Hindlimb muscle (tissue), 1 donor: ENCODE measurements at regions not wholly inside any gene's neighbourhood (a gene's known extent, or its start where the extent isn't known, plus 50 kb on each side); places are given as distances from the start of the nearest gene placed in this dataset.

ENCODE experiments used
- DNase-seq: peaks from one replicate; pipeline ENCODE4 v3.0.0-alpha.2; 2013

GRCh38 chr17:71881041-71881440, 239.8 kb upstream of the SOX9 start:
- no peak for DNase-seq

- no peak for DNase-seq
Observed at GRCh38 chr17:71881581-71881980, 239.2 kb upstream of the SOX9 start.

GRCh38 chr17:71883258-71883657, 237.6 kb upstream of the SOX9 start:
- no peak for DNase-seq

GRCh38 chr17:71883845-71884244, 237.0 kb upstream of the SOX9 start:
- no peak for DNase-seq

GRCh38 chr17:71885662-71886061, 235.2 kb upstream of the SOX9 start:
- DNase-seq: no peak

- no peak for DNase-seq
Observed at GRCh38 chr17:71899317-71899716, 221.5 kb upstream of the SOX9 start.

GRCh38 chr17:71900621-71901229, 220.1 kb upstream of the SOX9 start:
- no peak for DNase-seq

GRCh38 chr17:71902894-71903506, 217.8 kb upstream of the SOX9 start:
- no peak for DNase-seq

GRCh38 chr17:71905376-71906031, 215.3 kb upstream of the SOX9 start:
- DNase-seq: no peak

- no peak for DNase-seq
Observed at GRCh38 chr17:71909155-71909554, 211.7 kb upstream of the SOX9 start.

- no peak for DNase-seq
Observed at GRCh38 chr17:71910002-71910401, 210.8 kb upstream of the SOX9 start.

- no peak for DNase-seq
Observed at GRCh38 chr17:71914042-71914441, 206.8 kb upstream of the SOX9 start.

- no peak for DNase-seq
Observed at GRCh38 chr17:71914812-71915211, 206.0 kb upstream of the SOX9 start.

GRCh38 chr17:71917715-71918114, 203.1 kb upstream of the SOX9 start:
- no peak for DNase-seq

- no peak for DNase-seq
Observed at GRCh38 chr17:71919186-71919585, 201.6 kb upstream of the SOX9 start.

- DNase-seq: no peak
Observed at GRCh38 chr17:71919896-71920295, 200.9 kb upstream of the SOX9 start.

GRCh38 chr17:71921796-71922195, 199.0 kb upstream of the SOX9 start:
- no peak for DNase-seq

GRCh38 chr17:71922439-71922838, 198.4 kb upstream of the SOX9 start:
- DNase-seq: no peak

- DNase-seq: no peak
Observed at GRCh38 chr17:71926746-71927398, 193.9 kb upstream of the SOX9 start.

- DNase-seq: no peak
Observed at GRCh38 chr17:71933306-71933705, 187.5 kb upstream of the SOX9 start.

GRCh38 chr17:71934520-71934919, 186.3 kb upstream of the SOX9 start:
- no peak for DNase-seq

- no peak for DNase-seq
Observed at GRCh38 chr17:71935341-71935740, 185.5 kb upstream of the SOX9 start.

- no peak for DNase-seq
Observed at GRCh38 chr17:71936977-71937376, 183.8 kb upstream of the SOX9 start.

- no peak for DNase-seq
Observed at GRCh38 chr17:71937914-71938313, 182.9 kb upstream of the SOX9 start.
